Hepatocyte (in vitro differentiated cells): ENCODE measurements at regions not wholly inside any gene's neighbourhood (a gene's known extent, or its start where the extent isn't known, plus 50 kb on each side); places are given as distances from the start of the nearest gene placed in this dataset.

Experiments used
- CTCF ChIP-seq: fragments of 200-600 bp; sonication (generic); IDR thresholded peaks from 2 replicates; pipeline ENCODE4 v1.5.1; 2016; ENCODE audit warnings: antibody characterized with exemption, mild to moderate bottlenecking; ENCODE audit not compliant: poor library complexity
- EZH2 ChIP-seq: fragments of 200-600 bp; sonication (generic); IDR thresholded peaks from 2 replicates; pipeline ENCODE4 v1.6.1; 2016; ENCODE audit warnings: antibody characterized with exemption, mild to moderate bottlenecking, borderline replicate concordance

DNA sequence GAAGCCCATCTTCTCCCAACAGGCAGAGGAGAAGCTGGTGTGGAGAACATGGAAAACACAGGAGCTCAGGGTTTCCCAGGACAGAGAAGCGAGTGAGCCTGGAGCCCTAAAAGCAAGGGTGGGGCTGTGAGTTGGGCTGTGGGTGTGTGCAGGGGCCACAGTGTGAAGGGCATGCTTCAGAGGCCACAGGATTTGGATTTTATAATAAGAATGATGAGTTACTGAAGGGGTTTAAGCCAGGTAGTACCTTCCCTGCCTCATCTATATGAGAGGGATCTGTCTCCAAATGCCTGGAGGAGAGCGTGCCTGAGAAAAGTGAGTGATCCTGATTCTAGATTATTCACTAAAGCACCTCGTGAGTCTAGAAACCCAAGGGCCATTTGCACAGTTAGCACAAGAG lies 106.8 kb downstream of the VPREB1 start:
- no peak for TF ChIP-seq CTCF
- no peak for TF ChIP-seq EZH2
